HCT116 (cell line): ENCODE measurements at regions not wholly inside any gene's neighbourhood (a gene's known extent, or its start where the extent isn't known, plus 50 kb on each side); places are given as distances from the start of the nearest gene placed in this dataset.
"Not testable (repeated sequence)": the region's sequence is repeated elsewhere in the genome, so short reads cannot be mapped to it uniquely, and the experiment has no call there.

Experiments used
- ATAC-seq: fragments of 200-7000 bp; cut with Tn5 transposase; 2 replicates; pipeline ENCODE4 v1.9.1; 2020; ENCODE audit warnings: mild to moderate bottlenecking, moderate library complexity
- BruUV-seq: library from RNA; stranded (reverse); fragments of 400-500 nt; replicated peaks from 2 replicates; lab custom pipeline; 2021; lab: Mats Ljungman, UMichigan
- CTCF ChIA-PET: fragments of 300-600 bp; sonication (Branson Sonifier 250); formaldehyde crosslinking; loops from one replicate; lab custom pipeline; 2021; ENCODE audit warnings: antibody characterized with exemption; lab: Charles Lee
- POLR2A ChIA-PET: fragments of 300-600, 350-600 bp; sonication (Branson Sonifier 250); formaldehyde crosslinking; loops from one replicate; lab custom pipeline; 2021; ENCODE audit warnings: antibody characterized with exemption; lab: Charles Lee
- RAD21 ChIA-PET, 2 experiments: fragments of 300-600 bp; sonication (Branson Sonifier 250); formaldehyde crosslinking; loops; one replicate each; lab custom pipeline; 2023; ENCODE audit warnings: low total read pairs in 2 of 2; ENCODE audit not compliant: uncharacterized antibody in 2 of 2, unreplicated experiment in 2 of 2, low non-redundant PET in 1 of 2; lab: Charles Lee
- DNase-seq: peaks from one replicate; pipeline ENCODE4 v3.0.0-alpha.2; 2010; ENCODE audit warnings: low read depth, low spot score
- H2AFZ ChIP-seq: fragments of 200-600 bp; shearing (Covaris generic), sonication (generic); 2 replicates; pipeline ENCODE4 v1.6.1; 2017; ENCODE audit warnings: low read depth, mixed run types, mixed read lengths, antibody characterized with exemption, low read length; ENCODE audit not compliant: poor library complexity, severe bottlenecking
- H3K27ac ChIP-seq: 2 replicates; pipeline ENCODE4 v1.5.1; 2012; ENCODE audit warnings: low read depth, low read length
- H3K27me3 ChIP-seq: fragments of 200-600 bp; sonication (generic); 2 replicates; pipeline ENCODE4 v1.6.1; 2016; ENCODE audit warnings: mixed run types, low read length, mixed read lengths; ENCODE audit not compliant: insufficient read depth
- H3K36me3 ChIP-seq, 2 experiments: fragments of 200-500 bp in 1 of 2; fragments of 200-600 bp in 1 of 2; sonication (Bioruptor generic) in 1 of 2; sonication (generic) in 1 of 2; 2 replicates each; pipeline versions ENCODE4 v1.5.1 to v1.6.1; 2014 to 2016; ENCODE audit warnings: low read length in 2 of 2, inconsistent platforms in 1 of 2, mixed read lengths in 1 of 2, mixed run types in 1 of 2; ENCODE audit not compliant: insufficient read depth in 2 of 2, control insufficient read depth in 1 of 2
- H3K4me1 ChIP-seq, 2 experiments: fragments of 200-600 bp in 1 of 2; sonication (generic) in 1 of 2; 2 replicates each; pipeline versions ENCODE4 v1.5.1 to v1.6.1; 2012 to 2017; ENCODE audit warnings: low read length in 2 of 2, inconsistent platforms in 1 of 2, mild to moderate bottlenecking in 1 of 2, mixed read lengths in 1 of 2, mixed run types in 1 of 2, moderate library complexity in 1 of 2; ENCODE audit not compliant: insufficient read depth in 2 of 2, control insufficient read depth in 1 of 2
- H3K4me2 ChIP-seq: fragments of 200-600 bp; sonication (generic); 2 replicates; pipeline ENCODE4 v1.6.1; 2017; ENCODE audit warnings: mixed run types, low read length, mixed read lengths
- H3K4me3 ChIP-seq, 2 experiments: fragments of 200-600 bp in 1 of 2; sonication (generic) in 1 of 2; replicated peaks in 1 of 2; 2 replicates each; pipeline ENCODE4 v1.5.1; 2011 to 2016; ENCODE audit warnings: low read length in 2 of 2, control low read depth in 1 of 2, low read depth in 1 of 2, mild to moderate bottlenecking in 1 of 2, mixed read lengths in 1 of 2, mixed run types in 1 of 2
- H3K79me2 ChIP-seq: fragments of 200-600 bp; sonication (generic); 2 replicates; pipeline ENCODE4 v1.6.1; 2017; ENCODE audit warnings: mild to moderate bottlenecking, mixed run types, low read length, moderate library complexity, mixed read lengths; ENCODE audit not compliant: insufficient read depth
- H3K9ac ChIP-seq: fragments of 200-600 bp; sonication (generic); 2 replicates; pipeline ENCODE4 v1.6.1; 2016; ENCODE audit warnings: low read length, mixed read lengths
- H3K9me2 ChIP-seq: fragments of 200-600 bp; sonication (generic), shearing (Covaris generic); 2 replicates; pipeline ENCODE4 v1.6.1; 2017; ENCODE audit warnings: mixed run types, mild to moderate bottlenecking, moderate library complexity; ENCODE audit not compliant: insufficient read depth
- H3K9me3 ChIP-seq, 2 experiments: fragments of 200-500 bp in 1 of 2; fragments of 200-600 bp in 1 of 2; sonication (Bioruptor generic) in 1 of 2; sonication (generic) in 1 of 2; 2 replicates each; pipeline ENCODE4 v1.6.1; 2014 to 2017; ENCODE audit warnings: low read length in 2 of 2, mixed read lengths in 2 of 2, inconsistent platforms in 1 of 2, low read depth in 1 of 2, mild to moderate bottlenecking in 1 of 2, mixed run types in 1 of 2, moderate library complexity in 1 of 2; ENCODE audit not compliant: control insufficient read depth in 1 of 2, insufficient read depth in 1 of 2
- H4K20me1 ChIP-seq: fragments of 200-600 bp; sonication (generic), shearing (Covaris generic); 2 replicates; pipeline ENCODE4 v1.6.1; 2017; ENCODE audit warnings: mixed run types, mild to moderate bottlenecking, moderate library complexity; ENCODE audit not compliant: insufficient read depth
- ATF3 ChIP-seq: IDR thresholded peaks from 2 replicates; pipeline ENCODE4 v1.6.1; 2012
- CBX3 ChIP-seq: IDR thresholded peaks from 2 replicates; pipeline ENCODE4 v1.6.1; 2012; ENCODE audit warnings: low read depth
- CEBPB ChIP-seq: IDR thresholded peaks from 2 replicates; pipeline ENCODE4 v1.6.1; 2012; ENCODE audit warnings: low read depth
- EGR1 ChIP-seq: IDR thresholded peaks from 2 replicates; pipeline ENCODE4 v1.6.1; 2012; ENCODE audit warnings: low read depth
- ELF1 ChIP-seq: IDR thresholded peaks from 2 replicates; pipeline ENCODE4 v1.6.1; 2012; ENCODE audit warnings: low read depth, borderline replicate concordance
- EZH2phosphoT487 ChIP-seq: fragments of 200-600 bp; IDR thresholded peaks from 2 replicates; pipeline ENCODE4 v1.6.1; 2018; ENCODE audit warnings: antibody characterized with exemption, borderline replicate concordance
- FOSL1 ChIP-seq: IDR thresholded peaks from 2 replicates; pipeline ENCODE4 v1.6.1; 2012; ENCODE audit warnings: low read depth
- JUND ChIP-seq: IDR thresholded peaks from 2 replicates; pipeline ENCODE4 v1.6.1; 2012
- MAX ChIP-seq: IDR thresholded peaks from 2 replicates; pipeline ENCODE4 v1.6.1; 2012
- POLR2AphosphoS5 ChIP-seq: IDR thresholded peaks from 2 replicates; pipeline ENCODE4 v1.6.1; 2011; ENCODE audit warnings: mild to moderate bottlenecking, low read depth, low read length, moderate library complexity
- RAD21 ChIP-seq: IDR thresholded peaks from 2 replicates; pipeline ENCODE4 v1.6.1; 2012; ENCODE audit warnings: low read depth, mild to moderate bottlenecking
- REST ChIP-seq: IDR thresholded peaks from 2 replicates; pipeline ENCODE4 v1.6.1; 2012; ENCODE audit warnings: low read depth
- SIN3A ChIP-seq: IDR thresholded peaks from 2 replicates; pipeline ENCODE4 v1.6.1; 2012; ENCODE audit warnings: low read depth
- SP1 ChIP-seq: IDR thresholded peaks from 2 replicates; pipeline ENCODE4 v1.6.1; 2012; ENCODE audit warnings: low read depth
- SRF ChIP-seq: IDR thresholded peaks from 2 replicates; pipeline ENCODE4 v1.6.1; 2012; ENCODE audit warnings: low read depth
- TCF7L2 ChIP-seq: IDR thresholded peaks from 2 replicates; pipeline ENCODE4 v1.7.0; 2011; ENCODE audit warnings: borderline replicate concordance, inconsistent platforms; ENCODE audit not compliant: insufficient read depth, insufficient read length; ENCODE audit errors: extremely low read depth
- YY1 ChIP-seq: IDR thresholded peaks from 2 replicates; pipeline ENCODE4 v1.6.1; 2011; ENCODE audit warnings: low read length, low read depth, moderate library complexity, mild to moderate bottlenecking; ENCODE audit not compliant: insufficient replicate concordance; ENCODE audit errors: extremely low read depth
- ZBTB33 ChIP-seq: IDR thresholded peaks from 2 replicates; pipeline ENCODE4 v1.6.1; 2011; ENCODE audit warnings: mild to moderate bottlenecking, low read length, moderate library complexity; ENCODE audit not compliant: insufficient replicate concordance; ENCODE audit errors: extremely low read depth
- ZFX ChIP-seq: fragments of 450-650 bp; IDR thresholded peaks from 2 replicates; pipeline ENCODE4 v1.6.1; 2017
- intact Hi-C: fragments of 100-400 bp; cut with micrococcal nuclease; formaldehyde crosslinking; loops from 2 replicates; pipeline ENCODE4 v1.10.0; 2022

GRCh38 chr4:127509155-127509554 lies 123.6 kb upstream of the INTU start:
- H3K36me3 ChIP-seq: no peaks in the 10 kb centered on the region
- H3K9me2 ChIP-seq: no peaks in the 10 kb centered on the region
- H4K20me1 ChIP-seq: no peaks in the 10 kb centered on the region
- no peak for ATAC-seq
- no TSS peak for BruUV-seq
- no peak for DNase-seq
- H3K4me2 ChIP-seq: no peak overlapping the region
- no peak overlapping the region for H2AFZ ChIP-seq
- intact Hi-C loops: no loop called here
- H3K27ac ChIP-seq: no peak overlapping the region
- H3K4me1 ChIP-seq: no peaks in the 10 kb centered on the region
- ChIA-PET POLR2A (no interaction called here), CTCF (no interaction called here), RAD21 (no interaction called here)
- no peak overlapping the region for H3K4me3 ChIP-seq
- no peaks in the 10 kb centered on the region for H3K79me2 ChIP-seq
- H3K9ac ChIP-seq: no peak overlapping the region
- no peaks in the 10 kb centered on the region for H3K9me3 ChIP-seq
- H3K27me3 ChIP-seq: no peaks in the 10 kb centered on the region
- TF ChIP-seq SP1: no peak
- TF ChIP-seq ZFX: no peak
- TF ChIP-seq POLR2AphosphoS5: no peak
- TF ChIP-seq ATF3: no peak
- no peak for TF ChIP-seq TCF7L2
- no peak for TF ChIP-seq ELF1
- TF ChIP-seq EGR1: no peak
- TF ChIP-seq SRF: no peak
- no peak for TF ChIP-seq YY1
- TF ChIP-seq REST: no peak
- no peak for TF ChIP-seq MAX
- no peak for TF ChIP-seq ZBTB33
- TF ChIP-seq EZH2phosphoT487: no peak
- TF ChIP-seq RAD21: no peak
- no peak for TF ChIP-seq CBX3
- TF ChIP-seq CEBPB: no peak
- no peak for TF ChIP-seq SIN3A
- no peak for TF ChIP-seq FOSL1
- no peak for TF ChIP-seq JUND

- intact Hi-C loops, RAD21 ChIA-PET, H3K4me3 ChIP-seq, H3K79me2 ChIP-seq, H3K4me1 ChIP-seq, BruUV-seq, H3K4me2 ChIP-seq, H2AFZ ChIP-seq, CTCF ChIA-PET, H3K9me2 ChIP-seq, H3K9me3 ChIP-seq, H3K27me3 ChIP-seq, POLR2A ChIA-PET, H4K20me1 ChIP-seq, H3K9ac ChIP-seq, DNase-seq, H3K36me3 ChIP-seq, H3K27ac ChIP-seq, ATAC-seq: not testable (repeated sequence)
These were observed 120.1 kb upstream of the INTU start for GRCh38 chr4:127512672-127513071.
